ENCODE measurements at regions not wholly inside any gene's neighbourhood (a gene's known extent, or its start where the extent isn't known, plus 50 kb on each side); places are given as distances from the start of the nearest gene placed in this dataset.

GRCh38 chr15:56568466-56569167 lies 103.7 kb upstream of the MNS1 start:
- H3K9me3 Mint-ChIP-seq, result peaks cover 14% of the 10 kb centered on the region
- Histone ChIP-seq H3K4me1 (ENCODE audit: control insufficient read depth, insufficient read depth, low read length) (no peaks in the 10 kb centered on the region), H3K27ac (ENCODE audit: low read depth, low read length) (no peak overlapping the region), H3K36me3 (ENCODE audit: control insufficient read depth, insufficient read depth, low read length) (no peaks in the 10 kb centered on the region), H3K9ac (ENCODE audit: extremely low read depth, low read length, poor library complexity, severe bottlenecking) (no peak overlapping the region), H3K27me3 (ENCODE audit: control insufficient read depth, insufficient read depth, low read length, poor library complexity, severe bottlenecking) (no peaks in the 10 kb centered on the region), H3K4me3 (ENCODE audit: low read length) (no peak overlapping the region), H3K9me3 (ENCODE audit: control insufficient read depth, low read length) (no peaks in the 10 kb centered on the region)
- peaks cover 17% of the 10 kb centered on the region for H3K27me3 Mint-ChIP-seq (ENCODE audit: insufficient read depth)
- peaks cover 3% of the 10 kb centered on the region for H3K4me1 Mint-ChIP-seq
- TF ChIP-seq CTCF (conservative IDR thresholded peaks at IDR 0.05), result no peak
- H3K27ac Mint-ChIP-seq, result no peak overlapping the region
- H3K36me3 Mint-ChIP-seq (ENCODE audit: low read depth), result no peaks in the 10 kb centered on the region
- 93 to 100% methylated on average over 1 to 4 of the region's 4 CpGs for WGBS, 2 experiments (ENCODE audit: insufficient coverage in 1 of 2, insufficient read length in 1 of 2)
- no peak overlapping the region for H3K4me3 Mint-ChIP-seq
- no peak for DNase-seq

GRCh38 chr15:56557415-56557814 lies 92.5 kb upstream of the MNS1 start:
- H3K4me1 Mint-ChIP-seq, result no peaks in the 10 kb centered on the region
- no peak for DNase-seq
- no peaks in the 10 kb centered on the region for H3K36me3 Mint-ChIP-seq (ENCODE audit: low read depth)
- no peak overlapping the region for H3K4me3 Mint-ChIP-seq
- Histone ChIP-seq H3K9ac (ENCODE audit: extremely low read depth, low read length, poor library complexity, severe bottlenecking) (no peak overlapping the region), H3K27me3 (ENCODE audit: control insufficient read depth, insufficient read depth, low read length, poor library complexity, severe bottlenecking) (no peaks in the 10 kb centered on the region), H3K4me3 (ENCODE audit: low read length) (no peak overlapping the region), H3K36me3 (ENCODE audit: control insufficient read depth, insufficient read depth, low read length) (no peaks in the 10 kb centered on the region), H3K4me1 (ENCODE audit: control insufficient read depth, insufficient read depth, low read length) (no peaks in the 10 kb centered on the region), H3K9me3 (ENCODE audit: control insufficient read depth, low read length) (peaks cover 4% of the 10 kb centered on the region), H3K27ac (ENCODE audit: low read depth, low read length) (no peak overlapping the region)
- peaks cover 28% of the 10 kb centered on the region for H3K9me3 Mint-ChIP-seq
- H3K27ac Mint-ChIP-seq, result no peak overlapping the region
- no peak for TF ChIP-seq CTCF (conservative IDR thresholded peaks at IDR 0.05)
- no peaks in the 10 kb centered on the region for H3K27me3 Mint-ChIP-seq (ENCODE audit: insufficient read depth)

GRCh38 chr15:56553486-56553885 lies 88.5 kb upstream of the MNS1 start:
- Histone ChIP-seq H3K4me1 (ENCODE audit: control insufficient read depth, insufficient read depth, low read length) (no peaks in the 10 kb centered on the region), H3K9ac (ENCODE audit: extremely low read depth, low read length, poor library complexity, severe bottlenecking) (no peak overlapping the region), H3K27ac (ENCODE audit: low read depth, low read length) (no peak overlapping the region), H3K9me3 (ENCODE audit: control insufficient read depth, low read length) (peaks cover 4% of the 10 kb centered on the region), H3K4me3 (ENCODE audit: low read length) (no peak overlapping the region), H3K27me3 (ENCODE audit: control insufficient read depth, insufficient read depth, low read length, poor library complexity, severe bottlenecking) (no peaks in the 10 kb centered on the region), H3K36me3 (ENCODE audit: control insufficient read depth, insufficient read depth, low read length) (no peaks in the 10 kb centered on the region)
- H3K36me3 Mint-ChIP-seq (ENCODE audit: low read depth), result no peaks in the 10 kb centered on the region
- H3K27me3 Mint-ChIP-seq (ENCODE audit: insufficient read depth), result no peaks in the 10 kb centered on the region
- no peak overlapping the region for H3K27ac Mint-ChIP-seq
- H3K4me3 Mint-ChIP-seq, result no peak overlapping the region
- no peak for TF ChIP-seq CTCF (conservative IDR thresholded peaks at IDR 0.05)
- 100% methylated on average over 1 of the region's 1 CpG; no CpG with 5 or more reads in 1 of the 2 experiments for WGBS, 2 experiments (ENCODE audit: insufficient coverage in 1 of 2, insufficient read length in 1 of 2)
- H3K9me3 Mint-ChIP-seq, result peaks cover 31% of the 10 kb centered on the region
- peaks cover under 1% of the 10 kb centered on the region for H3K4me1 Mint-ChIP-seq
- no peak for DNase-seq

All from endodermal cell (in vitro differentiated cells).